Natural killer cell (primary cell): ENCODE measurements at regions not wholly inside any gene's neighbourhood (a gene's known extent, or its start where the extent isn't known, plus 50 kb on each side); places are given as distances from the start of the nearest gene placed in this dataset.

ENCODE experiments used
- ATAC-seq, 3 donors: fragments of 150-1000 bp in 2 of 3; fragments of 200-7000 bp in 1 of 3; cut with Tn5 transposase; 1 replicate in 1 of 3; 2 replicates in 2 of 3; pipeline ENCODE4 v1.10.0; 2021; ENCODE audit warnings: mild to moderate bottlenecking in 2 of 3, moderate library complexity in 2 of 3
- DNase-seq, 2 donors: peaks; one replicate each; pipeline versions ENCODE4 v3.0.0 to v3.0.0-alpha.2; 2013 to 2021; ENCODE audit warnings: mixed read lengths in 1 of 2
- H3K27ac ChIP-seq: one replicate; pipeline ENCODE4 v1.5.1; 2013; ENCODE audit warnings: mild to moderate bottlenecking, low read length
- H3K27me3 ChIP-seq: one replicate; pipeline ENCODE4 v1.6.1; 2013; ENCODE audit warnings: low read length; ENCODE audit not compliant: control insufficient read depth, insufficient read depth
- H3K36me3 ChIP-seq: one replicate; pipeline ENCODE4 v1.6.1; 2013; ENCODE audit warnings: low read length; ENCODE audit not compliant: control insufficient read depth, insufficient read depth
- H3K4me1 ChIP-seq: one replicate; pipeline ENCODE4 v1.6.1; 2013; ENCODE audit warnings: low read length; ENCODE audit not compliant: control insufficient read depth, insufficient read depth
- H3K4me3 ChIP-seq: one replicate; pipeline ENCODE4 v1.5.1; 2013; ENCODE audit warnings: low read length
- H3K9me3 ChIP-seq: one replicate; pipeline ENCODE4 v1.6.1; 2013; ENCODE audit warnings: low read length; ENCODE audit not compliant: control insufficient read depth, insufficient read depth
- H3K27ac Mint-ChIP-seq, 2 donors: one replicate each; pipeline ENCODE4 v1.8.0; 2022; ENCODE audit warnings: mild to moderate bottlenecking in 2 of 2, mixed read lengths in 2 of 2, moderate library complexity in 1 of 2
- H3K27me3 Mint-ChIP-seq, 2 donors: one replicate each; pipeline ENCODE4 v1.8.0; 2022; ENCODE audit warnings: low read depth in 2 of 2, mixed read lengths in 2 of 2
- H3K36me3 Mint-ChIP-seq: one replicate; pipeline ENCODE4 v1.8.0; 2022; ENCODE audit warnings: mixed read lengths
- H3K4me1 Mint-ChIP-seq, 2 donors: one replicate each; pipeline ENCODE4 v1.8.0; 2022; ENCODE audit warnings: mixed read lengths in 2 of 2
- H3K4me3 Mint-ChIP-seq: one replicate; pipeline ENCODE4 v1.8.0; 2022; ENCODE audit warnings: mild to moderate bottlenecking, moderate library complexity, mixed read lengths
- H3K9me3 Mint-ChIP-seq, 2 donors: one replicate each; pipeline ENCODE4 v1.8.0; 2022; ENCODE audit warnings: mixed read lengths in 2 of 2
- CTCF ChIP-seq: fragments of 200-600 bp; IDR thresholded peaks from one replicate; pipeline ENCODE4 v1.8.0; 2022; ENCODE audit warnings: antibody characterized with exemption
- WGBS: methylation state at CpG from one replicate; pipeline ENCODE4 v1.1.7; 2013; ENCODE audit warnings: missing lambda C conversion rate; ENCODE audit not compliant: insufficient coverage; 5-methylcytosine and 5-hydroxymethylcytosine counted together
- intact Hi-C: fragments of 100-400 bp; cut with micrococcal nuclease; formaldehyde crosslinking; loops from one replicate; pipeline ENCODE4 v1.14.2; 2022

- Mint-ChIP-seq H3K4me1 (no peaks in the 10 kb centered on the region), H3K36me3 (no peaks in the 10 kb centered on the region), H3K27me3 (no peaks in the 10 kb centered on the region), H3K9me3 (peaks cover 10 to 23% of the 10 kb centered on the region in 2 donors), H3K4me3 (no peak overlapping the region), H3K27ac (no peak overlapping the region)
- H3K4me1 ChIP-seq: no peaks in the 10 kb centered on the region
- H3K27ac ChIP-seq: no peak overlapping the region
- ATAC-seq (no peak), DNase-seq (no peak)
- intact Hi-C loops: no loop called here
- no peaks in the 10 kb centered on the region for H3K36me3 ChIP-seq
- no peak overlapping the region for H3K4me3 ChIP-seq
- WGBS: 100% methylated on average over 1 of the region's 2 CpGs
- TF ChIP-seq CTCF: no peak
- H3K9me3 ChIP-seq: no peaks in the 10 kb centered on the region
- H3K27me3 ChIP-seq: no peaks in the 10 kb centered on the region
Measured at GRCh38 chr2:184113696-184114403, 484.5 kb upstream of the ZNF804A start.

DNA sequence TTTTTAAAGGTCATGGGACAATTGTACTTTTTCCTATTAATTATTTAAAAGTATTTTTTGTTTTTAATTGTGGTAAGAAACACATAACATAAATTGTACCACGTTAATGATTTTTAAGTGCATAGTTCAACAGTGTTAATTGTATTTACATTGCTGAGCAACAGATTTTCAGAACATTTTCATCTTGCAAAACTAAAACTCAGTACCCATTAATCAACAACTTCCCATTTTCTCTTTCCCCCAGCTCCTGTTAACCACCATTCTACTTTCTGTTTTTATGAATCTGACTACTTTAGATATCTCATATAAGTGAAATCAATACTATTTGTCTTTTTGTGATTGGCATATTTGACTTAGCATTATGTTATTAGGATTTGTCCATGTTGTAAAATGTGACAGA lies 483.9 kb upstream of the ZNF804A start:
- Histone ChIP-seq H3K9me3 (no peaks in the 10 kb centered on the region), H3K36me3 (no peaks in the 10 kb centered on the region), H3K4me1 (no peaks in the 10 kb centered on the region), H3K27me3 (no peaks in the 10 kb centered on the region), H3K4me3 (no peak overlapping the region), H3K27ac (no peak overlapping the region)
- no peaks in the 10 kb centered on the region for H3K27me3 Mint-ChIP-seq
- DNase-seq (no peak), ATAC-seq (no peak)
- peaks cover 10 to 21% of the 10 kb centered on the region in 2 donors for H3K9me3 Mint-ChIP-seq
- no peak overlapping the region for H3K4me3 Mint-ChIP-seq
- TF ChIP-seq CTCF: no peak
- H3K27ac Mint-ChIP-seq: no peak overlapping the region
- no peaks in the 10 kb centered on the region for H3K36me3 Mint-ChIP-seq
- no CpG with 5 or more reads among the region's 1 CpG for WGBS
- H3K4me1 Mint-ChIP-seq: no peaks in the 10 kb centered on the region
- intact Hi-C loops: no loop called here

GRCh38 chr2:184119989-184120800 lies 478.1 kb upstream of the ZNF804A start:
- WGBS: 100% methylated on average over 1 of the region's 1 CpG
- intact Hi-C loops: no loop called here
- no peaks in the 10 kb centered on the region for H3K27me3 Mint-ChIP-seq
- H3K4me3 ChIP-seq: no peak overlapping the region
- peaks cover 4 to 11% of the 10 kb centered on the region in 2 donors for H3K9me3 Mint-ChIP-seq
- no peak for TF ChIP-seq CTCF
- DNase-seq (no peak), ATAC-seq (no peak)
- no peaks in the 10 kb centered on the region for H3K36me3 Mint-ChIP-seq
- H3K4me1 Mint-ChIP-seq: no peaks in the 10 kb centered on the region
- H3K9me3 ChIP-seq: no peaks in the 10 kb centered on the region
- H3K27ac Mint-ChIP-seq: no peak overlapping the region
- no peak overlapping the region for H3K27ac ChIP-seq
- H3K36me3 ChIP-seq: no peaks in the 10 kb centered on the region
- no peaks in the 10 kb centered on the region for H3K4me1 ChIP-seq
- no peak overlapping the region for H3K4me3 Mint-ChIP-seq
- no peaks in the 10 kb centered on the region for H3K27me3 ChIP-seq
